ENCODE measurements at regions not wholly inside any gene's neighbourhood (a gene's known extent, or its start where the extent isn't known, plus 50 kb on each side); places are given as distances from the start of the nearest gene placed in this dataset.

GRCh38 chr11:114758627-114759026 lies 80.3 kb downstream of the NXPE2 start:
- Histone ChIP-seq H3K9ac (no peak overlapping the region), H3K27me3 (ENCODE audit: insufficient read depth) (no peaks in the 10 kb centered on the region), H3K27ac (ENCODE audit: low read depth in 2 of 2, low read length in 1 of 2) (no peak overlapping the region), H3K9me2 (no peaks in the 10 kb centered on the region), H2AFZ (ENCODE audit: low read depth) (no peak overlapping the region), H3K79me2 (ENCODE audit: insufficient read depth) (no peaks in the 10 kb centered on the region), H4K20me1 (ENCODE audit: insufficient read depth) (no peaks in the 10 kb centered on the region), H3K4me3 (ENCODE audit: low read depth in 2 of 2, low read length in 1 of 2) (no peak overlapping the region), H3K4me2 (no peak overlapping the region), H3K4me1 (ENCODE audit: control insufficient read depth in 1 of 2, insufficient read depth in 2 of 2, low read depth in 1 of 2, low read length in 1 of 2) (peaks cover 0 to 4% of the 10 kb centered on the region in 2 experiments; a peak in 1 of 4 replicates), H3K36me3 (replicated peaks in 1 of 2; ENCODE audit: control insufficient read depth in 1 of 2, insufficient read depth in 2 of 2, low read length in 1 of 2) (no peaks in the 10 kb centered on the region), H3F3A (replicated peaks; ENCODE audit: insufficient read depth) (no peaks in the 10 kb centered on the region), H3K9me3 (no peaks in the 10 kb centered on the region)
- ChIA-PET POLR2A (no interaction called here), CTCF (interaction anchor here (2.2 kb wide), 1 partner anchor 418 kb away, joined by 7 read pairs; no protein-coding TSS in a partner anchor)
- TF ChIP-seq REST (IDR thresholded peaks at IDR 0.05; ENCODE audit: low read depth, low read length) = no peak
- TF ChIP-seq ZBTB33 (IDR thresholded peaks at IDR 0.05; ENCODE audit: borderline replicate concordance, low read depth) = no peak
- TF ChIP-seq RFX5 (IDR thresholded peaks at IDR 0.05; ENCODE audit: low read length) = no peak
- TF ChIP-seq CHD2 (IDR thresholded peaks at IDR 0.05; ENCODE audit: low read length, partially characterized antibody) = no peak
- TF ChIP-seq SMC3 (IDR thresholded peaks at IDR 0.05; ENCODE audit: low read depth, low read length) = no peak
- no peak for TF ChIP-seq EP300 (IDR thresholded peaks at IDR 0.05; ENCODE audit: borderline replicate concordance in 1 of 2, low read depth in 1 of 2, low read length in 1 of 2)
- no peak for TF ChIP-seq USF1 (IDR thresholded peaks at IDR 0.05; ENCODE audit: borderline replicate concordance, low read depth)
- no peak for TF ChIP-seq CTCF (IDR thresholded peaks at IDR 0.05)
- WGBS (ENCODE audit: low lambda C conversion rate) = 50% methylated on average over 2 of the region's 2 CpGs
- no peak for DNase-seq
